Gastroesophageal sphincter (tissue), 4 donors: ENCODE measurements at regions not wholly inside any gene's neighbourhood (a gene's known extent, or its start where the extent isn't known, plus 50 kb on each side); places are given as distances from the start of the nearest gene placed in this dataset.

ENCODE experiments used
- ATAC-seq: fragments of 150-250 bp; one replicate; pipeline ENCODE4 v1.9.1; 2016; ENCODE audit warnings: mild to moderate bottlenecking, moderate library complexity
- H3K27ac ChIP-seq, 4 donors: fragments of 200-600 bp; sonication (generic) in 3 of 4; 1 replicate in 3 of 4; 2 replicates in 1 of 4; pipeline ENCODE4 v1.5.1; 2016 to 2019
- H3K27me3 ChIP-seq: fragments of 200-600 bp; sonication (generic); one replicate; pipeline ENCODE4 v1.5.1; 2019
- H3K36me3 ChIP-seq, 2 donors: fragments of 200-600 bp; sonication (generic); one replicate each; pipeline ENCODE4 v1.5.1; 2019; ENCODE audit warnings: control low read depth in 1 of 2
- H3K4me1 ChIP-seq, 3 donors: fragments of 200-600 bp; sonication (generic); 1 replicate in 2 of 3; 2 replicates in 1 of 3; pipeline ENCODE4 v1.5.1; 2016 to 2019; ENCODE audit warnings: control low read depth in 2 of 3
- H3K4me3 ChIP-seq, 2 donors: fragments of 200-600 bp; sonication (generic); one replicate each; pipeline ENCODE4 v1.5.1; 2019; ENCODE audit warnings: mild to moderate bottlenecking in 1 of 2, moderate library complexity in 1 of 2
- H3K9me3 ChIP-seq, 3 donors: fragments of 200-600 bp; sonication (generic); one replicate each; pipeline ENCODE4 v1.5.1; 2017 to 2019; ENCODE audit warnings: control low read depth in 2 of 3
- CTCF ChIP-seq, 4 experiments: fragments of 200-600 bp in 2 of 4; fragments of 450-650 bp in 2 of 4; sonication (generic) in 1 of 4; IDR thresholded peaks; one replicate each; pipeline ENCODE4 v1.5.1; 2017 to 2019; ENCODE audit warnings: antibody characterized with exemption in 4 of 4, mild to moderate bottlenecking in 2 of 4, moderate library complexity in 2 of 4
- EP300 ChIP-seq: sonication (generic); formaldehyde crosslinking; IDR thresholded peaks from one replicate; pipeline ENCODE4 v1.6.1; 2017; ENCODE audit warnings: antibody characterized with exemption, mild to moderate bottlenecking
- POLR2A ChIP-seq, 2 donors: fragments of 450-650 bp; IDR thresholded peaks; one replicate each; pipeline ENCODE4 v1.6.1; 2017; ENCODE audit warnings: antibody characterized with exemption in 2 of 2, mild to moderate bottlenecking in 2 of 2, moderate library complexity in 1 of 2
- POLR2AphosphoS5 ChIP-seq: sonication (generic); formaldehyde crosslinking; IDR thresholded peaks from one replicate; pipeline ENCODE4 v1.6.1; 2017; ENCODE audit warnings: antibody characterized with exemption
- WGBS, 2 donors: methylation state at CpG; one replicate each; pipeline ENCODE4 v1.1.5; 2018; ENCODE audit warnings: low coverage in 1 of 2; 5-methylcytosine and 5-hydroxymethylcytosine counted together

DNA sequence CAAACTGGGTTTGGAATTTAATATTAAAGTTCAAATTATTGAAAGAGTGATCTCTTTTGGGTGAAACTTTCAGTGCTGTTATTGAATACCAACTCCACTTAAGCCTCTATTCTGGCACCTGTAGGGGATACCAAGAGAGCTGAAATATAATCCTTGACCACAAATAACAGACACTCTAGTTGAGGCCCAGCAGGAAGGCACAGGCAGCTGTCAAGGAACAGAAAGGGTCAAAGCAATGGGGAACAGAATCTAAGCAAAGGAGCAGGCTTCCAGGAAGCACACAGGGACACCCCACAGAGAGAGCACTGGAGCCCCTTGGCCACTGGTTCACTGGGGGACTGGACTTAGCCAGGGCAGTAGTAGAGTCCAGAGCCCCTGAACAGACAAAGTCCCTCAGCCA lies 120.9 kb upstream of the SFSWAP start:
- no peak for ATAC-seq
- no peaks in the 10 kb centered on the region for H3K36me3 ChIP-seq
- no peaks in the 10 kb centered on the region for H3K9me3 ChIP-seq
- H3K4me1 ChIP-seq = no peaks in the 10 kb centered on the region
- no peak overlapping the region for H3K4me3 ChIP-seq
- no peak overlapping the region for H3K27ac ChIP-seq
- TF ChIP-seq POLR2A (IDR thresholded peaks at IDR 0.05) (no peak), EP300 (no peak), CTCF (IDR thresholded peaks at IDR 0.05) (no peak), POLR2AphosphoS5 (no peak)
- peaks cover 39% of the 10 kb centered on the region for H3K27me3 ChIP-seq

GRCh38 chr12:131591136-131591535 lies 119.8 kb upstream of the SFSWAP start:
- 82 to 84% methylated on average over 3 to 4 of the region's 7 CpGs for WGBS, 2 donors
- no peak overlapping the region for H3K4me3 ChIP-seq
- TF ChIP-seq EP300 = no peak
- no peak for TF ChIP-seq POLR2A (IDR thresholded peaks at IDR 0.05)
- no peak for TF ChIP-seq CTCF (IDR thresholded peaks at IDR 0.05)
- TF ChIP-seq POLR2AphosphoS5 = no peak
- peaks cover 32% of the 10 kb centered on the region for H3K27me3 ChIP-seq
- no peaks in the 10 kb centered on the region for H3K36me3 ChIP-seq
- no peaks in the 10 kb centered on the region for H3K4me1 ChIP-seq
- H3K27ac ChIP-seq = no peak overlapping the region
- H3K9me3 ChIP-seq = no peaks in the 10 kb centered on the region
- no peak for ATAC-seq

DNA sequence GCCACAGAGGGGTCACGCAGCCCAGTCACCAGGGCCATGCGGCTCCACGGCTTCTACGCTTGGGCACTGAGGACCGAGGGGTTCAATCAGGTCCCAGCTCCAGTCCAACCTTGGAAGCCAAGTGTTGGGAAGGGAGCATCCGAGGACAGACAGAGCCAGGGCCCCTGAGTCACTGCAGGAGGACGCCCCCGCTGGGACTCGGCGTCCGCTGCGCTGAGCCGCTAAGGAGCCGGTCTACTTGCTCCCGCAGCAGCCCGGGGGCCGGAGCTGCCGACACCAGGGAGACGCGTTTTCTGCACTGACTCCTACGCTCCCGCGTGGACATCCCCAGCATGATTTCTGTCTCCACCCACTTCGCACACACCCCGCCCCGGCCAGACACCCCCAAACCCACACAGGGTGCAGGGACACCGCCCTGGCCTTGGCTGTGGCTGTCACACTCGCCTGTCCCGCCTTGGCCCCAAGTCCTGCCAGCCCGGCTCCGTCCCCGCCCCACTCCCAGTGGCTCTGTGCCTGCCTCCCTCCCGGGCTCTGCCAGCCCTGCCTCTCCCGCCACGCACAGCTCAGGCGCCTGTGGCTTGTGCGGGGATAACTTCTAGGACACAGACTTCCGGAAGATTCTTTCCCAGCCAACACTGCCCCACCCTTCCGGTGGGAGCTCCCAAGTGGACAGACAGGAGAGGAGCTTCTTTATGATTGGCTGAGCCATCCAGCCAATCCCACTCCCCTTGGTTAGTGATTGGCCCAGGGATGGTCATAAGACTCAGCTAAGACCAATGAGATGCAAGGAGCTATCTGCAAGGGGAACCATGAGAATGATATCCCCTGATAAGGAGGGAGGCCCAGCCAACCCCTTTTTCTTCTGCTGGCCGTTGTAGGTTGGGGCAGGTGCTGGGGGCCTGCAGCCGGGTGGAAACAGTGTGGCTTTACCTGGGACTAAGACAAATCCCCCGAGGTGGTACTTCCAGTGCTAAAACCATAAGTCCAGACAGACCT lies 118.9 kb upstream of the SFSWAP start:
- no peaks in the 10 kb centered on the region for H3K9me3 ChIP-seq
- no peak for TF ChIP-seq POLR2A (IDR thresholded peaks at IDR 0.05)
- TF ChIP-seq CTCF (IDR thresholded peaks at IDR 0.05) = no peak
- no peak for TF ChIP-seq EP300
- TF ChIP-seq POLR2AphosphoS5 = no peak
- ATAC-seq = no peak
- no peak overlapping the region for H3K4me3 ChIP-seq
- peaks cover 24% of the 10 kb centered on the region for H3K27me3 ChIP-seq
- WGBS, 2 donors = 80 to 83% methylated on average over 1 to 5 of the region's 42 CpGs
- H3K27ac ChIP-seq = no peak overlapping the region
- no peaks in the 10 kb centered on the region for H3K36me3 ChIP-seq
- H3K4me1 ChIP-seq = no peaks in the 10 kb centered on the region

- Histone ChIP-seq H3K36me3 (no peaks in the 10 kb centered on the region), H3K27me3 (peaks cover 15% of the 10 kb centered on the region), H3K4me3 (no peak overlapping the region), H3K4me1 (no peaks in the 10 kb centered on the region), H3K9me3 (no peaks in the 10 kb centered on the region), H3K27ac (no peak overlapping the region)
- no peak for ATAC-seq
- 69 to 77% methylated on average over 2 to 4 of the region's 6 CpGs for WGBS, 2 donors
- no peak for TF ChIP-seq CTCF (IDR thresholded peaks at IDR 0.05)
These were observed 117.9 kb upstream of the SFSWAP start for GRCh38 chr12:131592972-131593371.

GRCh38 chr12:131593406-131593805 lies 117.5 kb upstream of the SFSWAP start:
- H3K4me1 ChIP-seq = no peaks in the 10 kb centered on the region
- WGBS, 2 donors = 50 to 63% methylated on average over 2 to 3 of the region's 3 CpGs

More at GRCh38 chr12:131593406-131593805, 117.5 kb upstream of the SFSWAP start:
- no peak overlapping the region for H3K4me3 ChIP-seq
- TF ChIP-seq CTCF (IDR thresholded peaks at IDR 0.05) (no peak), POLR2AphosphoS5 (no peak), EP300 (no peak), POLR2A (IDR thresholded peaks at IDR 0.05) (no peak)
- H3K36me3 ChIP-seq = no peaks in the 10 kb centered on the region
- no peaks in the 10 kb centered on the region for H3K9me3 ChIP-seq
- no peak overlapping the region for H3K27ac ChIP-seq
- no peak for ATAC-seq
- peaks cover 14% of the 10 kb centered on the region for H3K27me3 ChIP-seq
